ENCODE measurements at regions not wholly inside any gene's neighbourhood (a gene's known extent, or its start where the extent isn't known, plus 50 kb on each side); places are given as distances from the start of the nearest gene placed in this dataset.

- in situ Hi-C loops (cut with MboI; ENCODE audit: low sequenced_read_pairs): no loop called here
Measured at GRCh38 chr9:31259824-31260223, 1124.6 kb upstream of the ACO1 start.

More at GRCh38 chr9:31259824-31260223, 1124.6 kb upstream of the ACO1 start:
- Histone ChIP-seq H2AK5ac (ENCODE audit: low read depth, low read length) (no peak overlapping the region), H4K8ac (ENCODE audit: low read depth in 2 of 2, low read length in 2 of 2) (no peak overlapping the region), H3K4me3 (ENCODE audit: insufficient read depth, low read depth, low read length) (no peak overlapping the region), H3K27me3 (ENCODE audit: control insufficient read depth, insufficient read depth, low read length) (no peaks in the 10 kb centered on the region), H2AFZ (replicated peaks; ENCODE audit: low read length, poor library complexity) (no peak overlapping the region), H2BK15ac (ENCODE audit: low read depth, low read length) (no peak overlapping the region), H3K18ac (ENCODE audit: low read depth, low read length) (no peak overlapping the region), H4K20me1 (ENCODE audit: insufficient read depth, low read length) (no peaks in the 10 kb centered on the region), H3K9me1 (ENCODE audit: insufficient read depth, low read length) (no peaks in the 10 kb centered on the region), H2BK5ac (ENCODE audit: low read depth, low read length, poor library complexity, severe bottlenecking) (no peak overlapping the region), H4K91ac (ENCODE audit: insufficient read depth, low read depth, low read length) (no peak overlapping the region), H4K5ac (ENCODE audit: low read depth, low read length) (no peak overlapping the region), H3K27ac (ENCODE audit: insufficient read depth, low read length) (no peak overlapping the region), H3K9ac (ENCODE audit: low read depth, low read length) (no peak overlapping the region), H3K4me2 (ENCODE audit: low read depth, low read length) (no peak overlapping the region), H3K4me1 (ENCODE audit: control insufficient read depth, insufficient read depth, low read length) (no peaks in the 10 kb centered on the region), H3K9me3 (ENCODE audit: control insufficient read depth, insufficient read depth, low read length) (no peaks in the 10 kb centered on the region; the same call in 1 of the 2 replicates), H3K14ac (replicated peaks; ENCODE audit: low read depth, low read length) (no peak overlapping the region), H3K23ac (ENCODE audit: low read depth, low read length) (no peak overlapping the region), H3K56ac (ENCODE audit: extremely low read depth, insufficient read depth, low read length) (no peak overlapping the region), H3K36me3 (ENCODE audit: control insufficient read depth, insufficient read depth, low read length) (no peaks in the 10 kb centered on the region), H2BK120ac (ENCODE audit: low read depth, low read length) (no peak overlapping the region), H3K79me1 (ENCODE audit: low read depth in 1 of 2, low read length in 2 of 2) (no peaks in the 10 kb centered on the region), H3K4ac (ENCODE audit: low read depth, low read length) (no peak overlapping the region), H2AK9ac (replicated peaks; ENCODE audit: low read depth, low read length, poor library complexity) (no peak overlapping the region), H2BK20ac (ENCODE audit: low read depth, low read length) (no peak overlapping the region)
- TF ChIP-seq CEBPB (IDR thresholded peaks at IDR 0.05; ENCODE audit: low read depth, low read length) (no peak), USF2 (IDR thresholded peaks at IDR 0.05; ENCODE audit: low read depth, low read length) (no peak), NFE2L2 (IDR thresholded peaks at IDR 0.05; ENCODE audit: low read depth, low read length) (no peak), SMC3 (IDR thresholded peaks at IDR 0.05; ENCODE audit: low read depth, low read length) (no peak), MAZ (IDR thresholded peaks at IDR 0.05; ENCODE audit: borderline replicate concordance, low read depth, low read length) (no peak), MXI1 (IDR thresholded peaks at IDR 0.05; ENCODE audit: borderline replicate concordance, low read depth, low read length) (no peak), ELK1 (IDR thresholded peaks at IDR 0.05; ENCODE audit: borderline replicate concordance, low read depth, low read length) (no peak), RCOR1 (IDR thresholded peaks at IDR 0.05; ENCODE audit: insufficient replicate concordance, low read length) (no peak), RFX5 (IDR thresholded peaks at IDR 0.05; ENCODE audit: low read depth, low read length) (no peak), FOS (IDR thresholded peaks at IDR 0.05; ENCODE audit: low read depth, low read length) (no peak), RAD21 (IDR thresholded peaks at IDR 0.05; ENCODE audit: low read length) (no peak), CHD1 (IDR thresholded peaks at IDR 0.05; ENCODE audit: low read depth, low read length) (no peak), CTCF (conservative IDR thresholded peaks at IDR 0.05; ENCODE audit: low read depth, low read length) (no peak), MAFK (IDR thresholded peaks at IDR 0.05; ENCODE audit: low read depth, low read length) (no peak), POLR2A (IDR thresholded peaks at IDR 0.05; ENCODE audit: low read depth, low read length) (no peak), BHLHE40 (IDR thresholded peaks at IDR 0.05; ENCODE audit: low read depth, low read length) (no peak)
- CTCF ChIA-PET: no interaction called here
- WGBS, 2 experiments (ENCODE audit: extremely low coverage in 2 of 2, insufficient read length in 1 of 2): no CpG with 5 or more reads among the region's 2 CpGs
- POLR2A ChIA-PET (ENCODE audit: unreplicated experiment): no interaction called here
- intact Hi-C loops (cut with micrococcal nuclease) (loop anchor here (5.0 kb wide), 1 partner anchor 1523 kb away; no protein-coding TSS in a partner anchor), dilution Hi-C loops (cut with HindIII; ENCODE audit: low sequenced_read_pairs, unreplicated experiment) (no loop called here)
- BruUV-seq (replicated peaks): no TSS peak
- DNase-seq: no peak
- no peak for ATAC-seq (ENCODE audit: low read depth)
